NCI-H82 (cell line): ENCODE measurements at regions not wholly inside any gene's neighbourhood (a gene's known extent, or its start where the extent isn't known, plus 50 kb on each side); places are given as distances from the start of the nearest gene placed in this dataset.
"Not testable (repeated sequence)": the region's sequence is repeated elsewhere in the genome, so short reads cannot be mapped to it uniquely, and the experiment has no call there.

ENCODE experiments used
- DNase-seq: peaks from one replicate; lab custom pipeline; 2025; lab: John Stamatoyannopoulos, UW

DNA sequence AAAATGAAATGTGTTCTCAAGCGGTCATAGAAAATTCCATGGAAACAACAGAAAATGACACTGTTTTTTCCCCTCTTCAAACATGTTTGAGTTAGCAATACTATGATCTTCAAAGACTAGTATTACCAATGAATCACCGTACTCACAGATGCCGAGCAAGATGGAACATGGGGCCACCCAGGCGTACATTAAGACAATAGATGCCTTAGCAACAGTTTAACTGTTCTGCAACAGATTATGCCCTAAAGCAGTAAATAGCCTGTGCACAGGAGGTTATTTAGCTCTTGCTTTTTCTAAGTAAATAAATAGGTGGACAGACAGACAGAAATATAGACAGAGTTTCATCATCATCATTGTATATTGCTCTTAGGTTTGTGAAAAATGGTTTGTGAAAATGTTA lies 284.0 kb upstream of the DEFB112 start:
- no peak for DNase-seq

DNA sequence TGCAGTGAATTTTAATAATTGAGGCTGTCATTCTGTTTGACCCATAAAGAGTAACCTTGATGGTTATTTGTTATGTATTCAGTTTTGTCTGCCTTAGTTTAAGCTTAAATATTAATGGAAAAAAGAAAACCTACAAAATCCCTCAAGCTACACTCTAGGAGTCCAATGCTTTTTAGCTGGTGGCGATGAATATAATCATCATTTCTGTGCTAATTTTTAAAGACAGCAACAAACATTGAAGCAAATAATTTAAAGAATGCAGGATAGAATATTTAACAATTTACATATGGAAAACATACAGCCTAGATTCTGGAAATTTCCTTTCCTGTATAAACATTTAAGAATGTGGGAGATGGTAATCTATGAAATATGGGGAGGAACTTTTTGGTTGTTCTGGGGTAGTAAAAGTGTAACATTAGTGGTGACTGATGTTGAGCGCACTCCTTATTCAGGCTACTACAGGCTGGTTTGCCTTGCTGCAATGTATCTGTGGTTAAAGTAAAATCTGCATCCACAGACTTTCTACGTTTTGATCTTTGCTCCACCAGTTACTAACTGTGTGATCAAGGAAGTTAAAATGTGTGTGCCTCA lies 287.9 kb upstream of the DEFB112 start:
- DNase-seq: no peak

DNA sequence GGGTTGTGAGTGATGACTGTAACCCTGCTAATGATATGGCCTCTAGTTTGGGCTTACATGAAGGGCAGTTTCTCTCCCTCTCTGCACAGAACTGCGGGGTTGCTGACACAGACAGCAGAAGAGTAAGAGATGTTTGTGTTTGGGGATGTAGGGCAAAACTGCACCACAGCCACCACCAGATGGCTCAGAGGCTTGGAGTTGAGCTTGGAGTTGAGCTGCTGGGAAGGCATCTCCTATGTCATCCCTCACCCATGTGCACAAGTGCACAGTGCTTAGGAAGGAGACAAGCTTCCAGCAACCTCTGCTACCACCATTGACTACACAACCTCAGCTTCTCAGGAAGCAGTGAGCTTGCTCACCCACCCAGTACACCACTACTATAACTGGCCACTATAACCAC lies 303.9 kb upstream of the DEFB112 start:
- peak; percentile 17 for DNase-seq

DNA sequence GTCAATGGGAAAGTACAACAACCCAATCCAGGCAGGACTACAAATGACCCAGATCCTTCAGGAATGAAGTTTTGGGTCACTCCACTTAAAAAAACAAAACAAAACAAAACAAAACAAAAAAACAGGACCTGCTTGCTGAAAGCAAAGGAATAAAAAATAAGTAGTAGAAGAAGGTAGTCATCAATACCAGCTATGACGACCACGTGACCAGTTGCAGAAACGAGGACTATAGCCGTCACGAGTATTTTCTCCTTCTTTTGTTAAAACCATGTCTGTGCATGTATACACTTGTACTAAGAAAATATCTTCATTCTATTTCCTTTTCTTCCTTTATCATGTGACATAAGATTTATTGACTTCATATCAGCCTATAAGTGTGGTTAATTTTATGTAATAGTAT lies 308.4 kb upstream of the DEFB112 start:
- DNase-seq: no peak

DNA sequence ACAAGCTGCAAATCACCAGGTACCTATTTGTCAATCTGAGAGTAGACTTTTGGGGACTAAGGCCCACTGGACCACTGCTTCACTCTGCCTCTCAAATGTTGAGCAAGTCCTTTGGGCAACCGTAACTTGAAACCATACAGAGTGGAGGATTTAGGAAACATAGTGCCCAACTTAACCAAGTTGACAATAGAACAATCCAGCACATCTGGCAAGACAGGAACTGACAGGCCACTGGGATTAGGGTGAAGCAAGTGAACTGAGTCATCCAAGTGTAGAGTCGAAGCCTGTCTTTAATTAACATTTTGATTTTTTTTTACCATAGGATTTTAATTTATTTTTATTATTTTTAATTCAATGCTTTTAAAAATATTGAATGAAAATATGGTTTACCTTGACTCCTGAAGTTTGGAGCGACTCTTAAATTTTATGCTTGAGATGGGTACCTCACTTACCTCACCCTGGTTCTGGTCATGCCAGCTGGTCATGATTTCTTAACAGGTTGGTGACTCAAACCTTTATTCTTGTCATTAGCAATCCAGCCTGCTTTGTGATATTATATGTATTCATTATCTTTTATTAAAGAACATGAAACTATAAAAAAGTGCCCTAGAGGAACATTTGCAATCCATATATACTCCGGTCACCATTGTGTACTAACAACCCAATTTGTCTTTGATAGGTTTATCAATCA lies 312.1 kb upstream of the DEFB112 start:
- no peak for DNase-seq

DNA sequence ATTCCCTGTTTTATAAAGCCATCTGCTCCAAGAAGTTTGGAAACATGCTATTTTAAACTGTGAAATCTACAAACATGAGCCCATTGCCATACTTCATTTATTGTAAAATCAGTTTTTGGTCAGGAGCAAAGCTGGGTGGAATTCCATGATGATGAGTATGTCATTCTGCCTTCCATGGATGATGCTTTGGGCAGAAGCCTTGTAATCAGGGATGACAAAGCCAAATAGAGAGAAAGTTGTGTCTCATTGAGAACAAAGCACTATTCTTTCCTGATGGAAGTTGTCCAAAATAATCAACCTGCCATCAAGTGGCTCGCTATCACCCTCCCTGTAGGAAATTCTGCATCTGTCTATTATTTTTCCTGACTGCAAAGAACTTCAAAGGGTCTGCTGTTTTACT lies 313.0 kb upstream of the DEFB112 start:
- DNase-seq: no peak

DNA sequence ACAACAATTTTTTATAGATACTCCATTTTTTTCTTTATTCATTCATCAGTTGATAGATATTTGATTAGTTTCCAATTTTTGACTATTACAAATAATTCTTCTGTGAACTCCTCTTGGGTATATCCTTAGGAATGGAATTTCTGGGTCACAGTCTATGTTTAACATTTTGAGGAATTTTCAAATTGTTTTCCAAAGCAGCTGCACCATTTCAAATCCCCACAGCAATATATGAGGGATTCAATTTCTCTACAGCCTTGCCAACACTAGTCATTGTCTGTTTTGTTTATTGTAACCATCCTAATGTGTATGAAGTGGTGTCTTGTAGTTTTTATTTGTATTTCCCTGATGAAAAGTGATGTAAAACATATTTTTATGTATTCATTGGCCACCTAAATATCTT lies 320.3 kb upstream of the DEFB112 start:
- DNase-seq: no peak

DNA sequence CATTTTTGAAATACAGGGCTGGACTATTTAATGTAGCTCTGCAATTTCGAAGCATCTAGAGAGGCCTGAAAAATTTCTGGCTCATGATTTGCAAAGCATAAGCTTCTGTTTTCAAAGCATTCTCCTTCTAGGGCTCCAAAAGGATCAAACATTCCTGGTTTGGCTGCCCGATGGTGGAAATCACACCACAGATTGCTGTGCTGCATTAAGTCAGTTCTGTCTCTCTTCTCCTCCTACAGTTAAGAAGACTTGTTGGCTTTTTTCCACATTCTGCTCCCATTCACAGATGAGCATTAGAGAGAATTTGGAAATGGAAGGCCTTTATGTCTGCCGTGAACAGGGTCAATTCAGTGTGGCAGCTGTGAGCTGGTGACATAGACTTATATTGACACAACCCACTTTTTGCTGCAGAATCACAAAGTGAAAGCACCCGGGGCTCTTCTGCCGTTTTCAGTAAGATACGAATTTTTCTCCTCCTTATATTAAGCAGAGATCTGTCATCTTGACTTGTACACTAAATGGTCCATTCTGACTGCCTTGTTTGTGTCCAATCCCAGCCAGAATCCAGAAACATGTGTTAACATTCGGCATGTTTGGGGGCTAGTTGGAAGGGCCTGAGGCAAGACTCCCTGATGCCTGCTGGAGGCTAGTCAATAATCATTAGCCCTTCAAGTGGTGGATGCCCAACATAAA lies 330.8 kb upstream of the DEFB112 start:
- DNase-seq: no peak

DNA sequence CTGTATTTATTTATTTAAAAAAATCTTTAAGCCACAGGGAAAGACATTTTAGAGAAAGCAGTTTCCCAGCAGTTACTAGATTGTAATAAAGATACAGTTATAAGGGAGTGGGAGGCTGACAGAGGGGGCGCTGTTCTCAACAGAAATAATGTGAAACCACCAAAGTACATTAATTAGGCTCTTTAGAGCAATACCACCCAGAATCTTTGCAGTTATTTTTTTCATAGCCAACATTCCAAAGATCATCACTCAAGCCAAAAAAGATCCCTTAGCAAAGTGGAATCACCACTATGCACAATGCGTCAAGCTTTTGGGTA lies 331.3 kb upstream of the DEFB112 start:
- no peak for DNase-seq

DNA sequence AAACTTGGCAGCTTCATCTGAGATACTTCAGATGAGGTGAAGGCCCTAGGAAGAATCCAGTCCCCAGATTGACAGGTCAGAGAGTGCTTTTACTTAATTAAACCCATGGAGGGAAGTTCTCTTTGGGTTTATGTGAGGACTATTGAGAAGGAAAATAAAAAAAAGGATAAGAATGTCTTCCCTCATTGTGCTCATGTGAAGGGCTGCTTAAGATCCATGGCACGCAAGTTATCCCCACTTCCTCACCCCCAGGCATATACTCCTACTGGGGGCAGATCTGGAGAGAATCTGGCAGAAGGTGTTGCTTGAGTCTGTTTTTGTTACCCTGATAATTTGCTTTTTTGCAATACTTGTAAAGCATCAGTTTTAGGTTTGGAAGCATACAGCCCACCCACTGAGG lies 322.9 kb upstream of the TFAP2D start:
- DNase-seq: no peak

DNA sequence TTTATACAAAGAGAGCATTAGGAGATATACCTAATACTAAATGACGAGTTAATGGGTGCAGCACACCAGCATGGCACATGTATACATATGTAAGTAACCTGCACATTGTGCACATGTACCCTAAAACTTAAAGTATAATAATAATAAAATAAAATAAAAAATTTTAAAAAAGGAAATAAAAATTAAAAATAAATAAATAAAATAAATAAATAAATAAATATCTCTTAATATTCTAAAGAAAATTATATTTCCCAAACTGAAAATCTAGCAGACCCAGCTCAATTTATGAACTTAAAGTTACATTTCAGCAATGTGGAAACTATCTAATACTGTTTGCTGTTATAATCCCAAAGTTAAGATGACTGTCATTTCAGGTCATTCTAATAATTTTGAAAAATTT lies 319.2 kb upstream of the TFAP2D start:
- DNase-seq: not testable (repeated sequence)

DNA sequence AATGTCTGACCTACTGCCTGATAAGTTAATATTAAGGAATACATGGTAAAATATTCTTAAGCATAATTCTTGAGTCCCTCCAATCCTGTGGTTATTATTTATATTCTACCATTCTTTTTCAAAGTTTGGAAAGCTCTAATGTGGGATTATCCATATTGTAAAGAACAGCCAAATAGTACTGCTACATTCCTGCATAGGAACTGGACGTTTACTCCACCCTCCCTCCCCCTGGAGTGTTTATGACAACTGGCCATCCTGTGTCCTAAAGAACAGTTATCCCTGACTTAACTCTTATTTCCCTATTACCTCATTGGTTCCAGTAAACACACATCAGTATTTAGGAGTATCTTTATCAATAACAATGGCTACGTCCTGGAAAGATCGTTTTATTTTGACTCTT lies 308.7 kb upstream of the TFAP2D start:
- DNase-seq: no peak

DNA sequence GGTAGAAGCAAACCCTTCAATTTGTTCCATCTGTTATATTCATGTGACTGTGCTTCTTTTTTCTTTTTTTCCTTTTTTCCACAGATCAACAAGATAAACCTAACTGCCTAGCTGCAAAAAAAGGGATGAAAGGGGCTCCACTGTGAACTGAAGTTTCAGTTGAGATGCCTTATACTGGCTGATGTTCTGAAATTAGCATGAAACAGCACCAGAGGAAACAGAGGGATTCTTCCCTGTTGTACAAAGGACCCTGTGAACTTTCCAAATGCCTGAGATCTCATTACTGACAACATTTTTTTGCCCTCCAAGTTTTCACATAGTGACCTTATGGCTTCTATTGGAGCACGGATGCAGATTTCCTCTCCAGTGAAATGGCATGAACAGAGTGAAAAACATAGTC lies 302.7 kb upstream of the TFAP2D start:
- no peak for DNase-seq

DNA sequence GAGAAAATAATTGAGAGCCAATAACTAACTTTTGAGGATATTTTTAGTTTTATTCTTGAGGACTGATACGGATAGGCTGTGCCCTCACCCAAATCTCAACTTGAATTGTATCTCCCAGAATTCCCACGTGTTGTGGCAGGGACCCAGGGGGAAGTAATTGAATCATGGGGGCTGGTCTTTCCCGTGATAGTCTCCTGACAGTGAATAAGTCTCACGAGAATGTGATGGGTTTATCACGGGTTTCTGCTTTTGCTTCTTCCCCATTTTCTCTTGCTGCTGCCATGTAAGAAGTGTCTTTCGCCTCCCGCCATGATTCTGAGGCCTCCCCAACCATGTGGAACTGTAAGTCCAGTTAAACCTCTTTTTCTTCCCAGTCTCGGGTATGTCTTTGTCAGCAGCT lies 292.3 kb upstream of the TFAP2D start:
- peak; percentile 39 for DNase-seq

DNA sequence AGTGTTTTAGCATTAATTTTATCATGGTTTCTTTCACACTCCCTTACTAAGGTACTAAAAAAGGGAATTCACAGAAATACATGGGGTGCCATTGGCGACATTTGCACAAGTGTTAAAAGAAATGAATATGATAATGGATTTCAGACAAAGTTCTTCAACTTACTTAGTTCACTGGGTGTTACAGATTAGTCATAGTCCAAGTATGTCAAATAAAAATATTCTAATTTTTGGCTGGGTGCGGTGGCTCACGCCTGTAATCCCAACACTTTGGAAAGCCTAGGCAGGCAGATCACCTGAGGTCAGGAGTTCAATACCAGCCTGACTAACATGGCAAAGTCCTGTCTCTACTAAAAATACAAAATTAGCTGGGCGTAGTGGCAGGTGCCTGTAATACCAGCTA lies 286.1 kb upstream of the TFAP2D start:
- no peak for DNase-seq

DNA sequence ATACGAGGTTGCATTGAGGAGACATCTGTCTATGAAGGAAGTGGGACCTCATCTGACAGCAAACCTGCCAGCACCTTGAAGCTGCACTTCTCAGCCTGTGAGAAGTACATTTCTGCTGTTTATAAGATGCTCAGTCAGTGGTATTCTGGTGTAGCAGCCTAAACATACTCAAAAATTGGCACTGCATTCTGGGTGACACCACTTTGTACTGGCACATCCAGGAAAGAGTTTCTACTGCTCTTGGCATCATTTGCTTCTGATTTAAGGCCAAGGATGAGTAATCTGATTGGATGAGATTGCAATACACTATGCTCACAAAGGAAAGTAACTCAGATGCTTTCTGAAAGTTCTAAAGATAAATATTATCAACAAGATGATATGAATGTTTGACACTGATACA lies 275.4 kb upstream of the TFAP2D start:
- no peak for DNase-seq

DNA sequence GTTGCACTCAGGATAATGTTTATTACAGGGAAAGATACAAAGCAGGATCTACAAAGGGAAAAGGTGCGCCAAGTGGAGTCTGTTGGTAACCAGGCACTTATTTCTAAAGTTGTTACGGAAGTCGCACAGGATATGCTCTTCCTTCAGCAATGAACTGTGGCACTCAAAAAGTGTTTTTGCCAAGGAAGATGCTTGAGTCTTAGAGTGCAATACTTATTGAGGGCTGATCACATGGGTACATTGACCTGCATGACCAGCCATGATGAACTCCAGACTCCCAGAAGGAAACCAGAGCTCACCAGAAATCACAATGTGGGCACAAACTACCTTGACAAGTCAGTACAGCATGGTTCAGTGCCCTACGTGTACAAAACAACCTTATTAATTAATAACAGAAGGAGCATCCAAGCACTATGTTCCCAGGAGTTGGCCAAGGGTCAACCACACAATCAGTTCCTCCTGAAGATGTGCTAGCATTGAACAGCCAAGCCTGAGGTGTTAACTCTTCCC lies 270.7 kb upstream of the TFAP2D start:
- no peak for DNase-seq

DNA sequence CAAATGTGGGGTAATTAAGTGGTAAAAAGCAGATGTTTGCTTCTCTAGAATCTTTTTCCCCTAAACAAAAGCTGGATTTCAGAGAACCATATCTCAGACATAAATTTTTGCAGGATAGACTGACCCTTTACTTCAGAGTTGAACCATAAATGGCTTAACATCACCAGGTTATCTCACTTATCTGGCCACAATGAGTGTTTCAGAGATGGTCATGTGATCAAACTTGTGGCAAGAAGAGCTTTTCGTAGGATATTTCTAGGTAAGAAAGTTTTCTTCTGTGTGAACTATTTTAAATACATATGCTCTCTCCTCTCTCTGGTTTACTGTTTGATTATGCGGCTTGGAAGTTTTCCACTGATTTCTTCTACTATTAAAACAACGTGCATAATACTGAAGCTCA lies 270.2 kb upstream of the TFAP2D start:
- no peak for DNase-seq

DNA sequence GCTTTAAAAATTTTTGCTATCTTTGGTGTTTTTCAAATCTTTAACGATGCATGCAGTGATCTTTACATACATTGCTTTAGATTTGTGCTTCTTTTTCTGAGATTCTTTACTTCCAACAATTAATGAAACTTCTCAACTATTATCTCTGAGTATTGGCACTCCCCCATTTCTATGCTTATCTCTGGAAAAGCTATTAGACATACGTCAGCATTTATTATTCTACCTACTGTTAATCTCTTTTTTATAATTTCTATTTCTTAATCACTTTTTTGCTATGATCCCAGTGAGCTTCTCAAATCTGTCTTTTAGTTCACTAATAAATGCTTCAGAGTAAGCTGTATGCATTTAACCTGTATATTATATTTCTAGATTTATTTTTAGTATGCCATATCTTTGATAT lies 264.2 kb upstream of the TFAP2D start:
- no peak for DNase-seq

DNA sequence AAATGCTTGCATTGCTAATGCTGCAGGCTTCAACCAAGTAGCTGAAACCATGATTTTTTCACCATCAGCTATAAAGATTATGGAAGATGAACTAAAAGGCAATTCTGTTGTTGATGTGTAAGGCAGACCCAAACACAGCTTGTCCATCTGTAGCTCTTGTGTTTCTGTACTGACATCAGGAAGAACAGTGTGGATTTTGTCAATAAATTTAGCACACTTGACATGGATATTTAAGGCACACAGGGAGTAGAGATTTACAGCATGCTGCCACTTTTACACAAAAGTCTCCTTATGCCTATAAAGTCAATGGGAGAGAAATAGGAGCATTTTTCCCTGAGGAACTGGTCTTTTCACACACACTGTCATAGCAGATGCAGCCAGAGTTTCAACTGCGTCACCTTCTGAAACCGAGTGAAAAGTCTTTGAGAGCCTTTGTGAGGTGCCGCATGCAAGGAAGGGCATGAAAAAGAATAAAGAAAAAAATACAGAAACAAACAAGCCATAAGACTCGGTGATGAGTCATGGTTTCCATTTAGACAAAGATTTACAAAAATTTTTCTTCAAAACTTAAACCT lies 261.4 kb upstream of the TFAP2D start:
- DNase-seq: no peak

DNA sequence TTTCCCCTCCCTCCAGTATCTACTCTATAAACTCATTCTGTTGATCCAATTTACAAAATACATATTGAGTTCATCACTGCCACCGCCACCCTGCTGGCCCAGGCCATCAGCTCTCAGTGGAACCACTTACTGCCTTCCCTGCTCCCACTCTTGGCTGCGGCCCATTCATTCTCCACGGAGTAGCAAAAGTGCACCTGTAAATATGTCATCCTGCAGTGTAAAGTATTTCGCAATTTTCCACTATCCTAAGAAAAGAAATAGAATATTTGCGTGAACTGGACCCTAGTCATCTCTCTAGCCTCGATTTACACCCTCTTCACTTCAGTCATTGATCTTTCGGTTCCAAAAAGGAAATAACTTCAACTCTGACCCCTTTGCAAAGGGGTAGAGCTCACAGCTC lies 258.3 kb upstream of the TFAP2D start:
- no peak for DNase-seq

DNA sequence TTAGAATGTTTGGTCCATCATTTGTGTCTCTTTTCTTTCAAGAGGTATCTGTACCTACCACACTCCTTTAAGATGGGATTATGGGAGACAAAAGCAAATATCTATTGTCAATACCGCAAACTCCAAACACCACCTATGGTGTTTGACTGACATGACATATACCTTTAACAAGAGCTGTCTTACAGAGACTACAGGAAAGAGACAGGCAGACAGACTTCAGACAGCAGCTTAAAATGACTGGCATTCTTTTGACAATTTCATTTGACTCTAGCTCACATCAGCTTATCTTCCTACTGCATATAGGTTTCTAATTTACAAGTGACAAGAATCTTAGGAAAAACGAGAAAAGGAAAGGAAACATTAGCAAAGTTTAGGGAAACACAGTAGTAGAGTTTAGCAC lies 256.0 kb upstream of the TFAP2D start:
- no peak for DNase-seq

DNA sequence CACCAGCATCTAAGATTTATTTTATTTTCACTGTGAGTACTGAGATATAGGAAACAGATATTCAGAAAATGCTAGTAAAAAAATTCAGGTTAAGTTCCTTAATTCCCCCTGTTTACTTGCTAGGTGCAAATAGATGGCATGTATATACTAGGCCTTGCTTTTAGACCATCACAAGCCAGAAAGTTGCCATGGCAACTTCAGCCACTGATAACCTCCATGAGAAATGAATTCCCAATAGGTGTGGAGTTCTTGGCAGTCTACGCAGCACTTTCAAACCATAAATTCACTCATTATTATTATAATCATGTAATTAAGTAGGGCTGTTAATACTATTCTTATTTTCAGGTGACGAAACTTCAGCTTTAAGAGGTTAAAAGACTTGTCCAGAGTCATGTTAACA lies 251.6 kb upstream of the TFAP2D start:
- DNase-seq: no peak
